HG02870 (cell line): ENCODE measurements at regions not wholly inside any gene's neighbourhood (a gene's known extent, or its start where the extent isn't known, plus 50 kb on each side); places are given as distances from the start of the nearest gene placed in this dataset.
A peak's percentile ranks its signal among the peaks of the same experiment; 100 is the strongest.
"Not testable (repeated sequence)": the region's sequence is repeated elsewhere in the genome, so short reads cannot be mapped to it uniquely, and the experiment has no call there.

Experiments
- ATAC-seq: cut with Tn5 transposase; IDR thresholded peaks from one replicate; pipeline ENCODE4 v1.9.1; 2021; ENCODE audit warnings: mild to moderate bottlenecking, moderate library complexity; ENCODE audit not compliant: unreplicated experiment

- no peak for ATAC-seq
Observed at GRCh38 chr4:94011190-94011589, 182.6 kb downstream of the ATOH1 start.

GRCh38 chr4:94014484-94015136 is 186.1 kb downstream of the ATOH1 start:
- ATAC-seq, result no peak

- ATAC-seq, result no peak
Observed at GRCh38 chr4:94015956-94016355, 187.4 kb downstream of the ATOH1 start.

- no peak for ATAC-seq
Observed at GRCh38 chr4:94032754-94033153, 174.9 kb upstream of the SMARCAD1 start.

- ATAC-seq, result peak; percentile 81
Observed at GRCh38 chr4:94036964-94037363, 170.7 kb upstream of the SMARCAD1 start.

GRCh38 chr4:94038195-94038594 is 169.5 kb upstream of the SMARCAD1 start:
- ATAC-seq, result no peak

- ATAC-seq, result no peak
Observed at GRCh38 chr4:94039226-94039625, 168.4 kb upstream of the SMARCAD1 start.

GRCh38 chr4:94044471-94044870 is 163.2 kb upstream of the SMARCAD1 start:
- ATAC-seq, result not testable (repeated sequence)

GRCh38 chr4:94063084-94063483 is 144.6 kb upstream of the SMARCAD1 start:
- no peak for ATAC-seq

- no peak for ATAC-seq
Observed at GRCh38 chr4:94068753-94069719, 138.6 kb upstream of the SMARCAD1 start.

- ATAC-seq, result no peak
Observed at GRCh38 chr4:94076498-94076897, 131.2 kb upstream of the SMARCAD1 start.

GRCh38 chr4:94084155-94084554 is 123.5 kb upstream of the SMARCAD1 start:
- no peak for ATAC-seq

GRCh38 chr4:94099141-94099540 is 108.5 kb upstream of the SMARCAD1 start:
- not testable (repeated sequence) for ATAC-seq

GRCh38 chr4:94112644-94113043 is 95.0 kb upstream of the SMARCAD1 start:
- no peak for ATAC-seq

GRCh38 chr4:94115687-94116086 is 92.0 kb upstream of the SMARCAD1 start:
- no peak for ATAC-seq

- ATAC-seq, result no peak
Observed at GRCh38 chr4:94116842-94117241, 90.8 kb upstream of the SMARCAD1 start.

- ATAC-seq, result no peak
Observed at GRCh38 chr4:94126669-94127068, 81.0 kb upstream of the SMARCAD1 start.

GRCh38 chr4:94127707-94128328 is 79.8 kb upstream of the SMARCAD1 start:
- peak; percentile 85 for ATAC-seq

GRCh38 chr4:94131212-94131611 is 76.5 kb upstream of the SMARCAD1 start:
- ATAC-seq, result no peak

GRCh38 chr4:94135701-94136100 is 72.0 kb upstream of the SMARCAD1 start:
- ATAC-seq, result no peak

GRCh38 chr4:94139931-94140612 is 67.6 kb upstream of the SMARCAD1 start:
- ATAC-seq, result no peak
